ENCODE measurements at regions not wholly inside any gene's neighbourhood (a gene's known extent, or its start where the extent isn't known, plus 50 kb on each side); places are given as distances from the start of the nearest gene placed in this dataset.
"Not testable (repeated sequence)": the region's sequence is repeated elsewhere in the genome, so short reads cannot be mapped to it uniquely, and the experiment has no call there.

DNA sequence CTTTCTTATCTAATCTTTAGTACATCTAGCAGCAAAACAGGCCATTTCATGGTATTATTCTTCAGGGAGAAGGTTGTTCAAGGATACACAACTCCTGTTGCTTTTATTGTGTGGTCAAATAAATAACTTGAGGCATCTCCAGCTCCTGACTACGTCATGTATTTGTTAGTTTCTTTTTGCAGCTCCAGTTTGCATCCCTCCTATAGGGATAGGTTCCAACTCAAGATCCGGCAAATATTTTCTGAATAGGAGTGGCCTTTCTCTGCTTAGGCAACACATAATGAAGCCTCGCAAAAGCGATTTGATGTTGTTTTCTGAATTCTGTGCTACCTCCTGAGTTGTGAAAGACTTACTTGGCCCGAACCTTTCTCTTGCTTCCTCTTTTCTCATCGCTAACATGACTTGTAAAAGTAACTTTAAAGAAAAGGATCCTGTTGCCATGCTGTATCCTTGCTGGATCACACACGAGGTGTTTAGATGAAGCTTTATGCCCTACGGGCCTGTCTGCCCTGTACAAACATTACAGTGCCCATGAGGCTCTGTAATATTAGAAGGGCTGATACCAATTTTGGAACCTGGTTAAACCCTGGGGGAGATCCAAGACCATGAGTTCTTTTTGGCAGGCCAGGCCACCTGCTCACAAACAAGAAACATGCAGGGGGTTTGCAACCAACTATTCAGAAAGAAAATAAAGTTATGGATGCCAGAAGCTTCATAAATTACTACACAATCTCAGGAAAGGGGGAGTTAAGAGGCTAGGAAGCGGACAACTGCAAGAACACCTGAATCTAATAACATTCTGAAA lies 149.8 kb upstream of the FGF10 start:
- DNase-seq: no peak

DNA sequence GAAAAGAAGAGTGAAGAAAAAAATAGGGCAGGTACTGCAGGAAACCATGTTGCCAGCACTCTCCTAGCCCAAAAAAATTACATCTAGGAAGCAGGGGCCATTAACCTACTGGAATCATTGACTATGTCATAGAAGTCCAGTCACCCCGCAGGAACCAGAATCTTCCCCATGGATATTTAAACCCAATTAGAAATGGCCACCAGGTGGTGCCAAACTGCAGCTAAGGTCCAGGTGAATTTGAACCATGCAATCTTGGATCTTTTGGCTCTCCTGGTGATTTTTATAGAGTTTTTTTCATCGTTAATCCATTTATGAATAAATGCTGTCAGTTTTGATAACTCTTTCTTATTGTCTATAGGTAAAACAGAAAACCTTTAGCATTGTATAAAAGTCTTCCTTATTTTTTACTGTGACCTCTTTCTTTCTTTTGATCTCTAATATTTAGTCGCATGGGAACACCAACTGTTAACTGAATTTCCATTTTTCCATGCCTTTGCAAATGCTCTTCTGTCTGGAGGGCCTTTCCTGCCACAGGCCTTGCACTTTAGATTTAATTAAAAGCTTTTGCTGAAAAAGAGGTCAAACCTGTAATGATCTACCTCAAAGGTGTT lies 147.5 kb upstream of the FGF10 start:
- DNase-seq: peak; percentile 3

DNA sequence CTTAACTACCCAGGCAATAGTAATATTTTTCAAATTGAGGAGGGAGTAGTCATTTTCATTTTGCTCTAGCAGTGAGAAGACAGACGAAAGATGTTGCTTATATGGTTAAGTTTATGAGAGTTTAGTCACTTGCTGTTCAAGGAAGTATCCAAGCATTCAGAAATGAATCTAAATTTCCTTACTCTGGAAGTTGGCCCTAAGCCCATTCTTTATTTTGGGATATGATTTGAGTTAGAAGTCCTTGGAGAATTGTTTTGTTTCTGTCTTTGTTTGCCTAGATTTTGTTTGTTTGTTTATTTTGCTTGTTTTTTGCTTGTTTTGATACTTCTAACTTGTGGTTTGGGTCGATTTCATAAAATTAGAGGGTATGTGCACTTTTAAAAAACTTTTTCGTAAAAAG lies 146.4 kb upstream of the FGF10 start:
- no peak for DNase-seq

DNA sequence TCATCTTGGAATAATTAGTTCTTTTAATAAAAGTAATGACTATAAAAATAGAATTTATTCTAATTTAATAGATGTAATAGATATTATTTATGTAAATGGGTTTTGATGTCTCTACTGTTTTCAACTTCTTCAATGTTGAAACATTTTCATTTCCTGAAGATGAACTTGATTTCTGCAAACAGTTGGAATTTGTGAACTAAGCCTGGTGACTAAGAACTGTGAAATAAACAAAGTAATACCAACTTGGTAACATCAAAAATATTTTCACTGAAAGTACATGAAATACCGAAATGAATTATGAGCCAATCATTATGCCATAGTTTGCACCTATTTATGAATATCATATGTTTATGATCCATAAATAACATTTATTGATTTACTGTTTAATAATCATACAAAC lies 143.8 kb upstream of the FGF10 start:
- DNase-seq: no peak

DNA sequence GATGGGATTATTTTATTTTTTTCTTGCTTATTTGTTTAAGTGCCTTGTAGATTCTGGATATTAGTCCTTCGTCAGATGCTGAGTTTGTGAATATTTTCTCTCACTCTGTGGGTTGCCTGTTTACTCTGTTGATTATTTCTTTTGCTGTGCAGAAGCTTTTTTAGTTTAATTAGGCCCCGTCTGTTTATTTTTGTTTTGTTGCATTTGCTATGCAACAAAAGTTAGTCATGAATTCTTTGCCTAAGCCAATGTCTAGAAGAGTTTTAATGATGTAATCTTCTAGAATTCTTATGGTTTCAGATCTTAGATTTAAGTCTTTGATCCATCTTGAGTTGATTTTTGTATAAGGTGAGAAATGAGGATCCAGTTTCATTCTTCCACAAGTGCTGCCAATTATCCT lies 142.5 kb upstream of the FGF10 start:
- not testable (repeated sequence) for DNase-seq

DNA sequence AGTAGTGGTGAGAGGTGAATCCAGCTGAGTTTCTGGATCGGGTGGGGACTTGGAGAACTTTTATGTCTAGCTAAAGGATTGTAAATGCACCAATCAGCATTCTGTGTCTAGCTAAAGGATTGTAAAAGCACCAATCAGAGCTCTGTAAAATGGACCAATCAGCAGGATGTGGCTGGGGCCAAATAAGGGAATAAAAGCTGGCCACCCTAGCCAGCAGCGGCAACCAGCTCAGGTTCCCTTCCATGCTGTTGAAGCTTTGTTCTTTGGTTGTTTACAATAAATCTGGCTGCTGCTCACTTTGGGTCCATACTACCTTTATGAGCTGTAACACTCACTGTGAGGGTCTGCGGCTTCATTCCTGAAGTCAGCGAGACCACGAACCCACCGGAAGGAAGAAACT lies 141.6 kb upstream of the FGF10 start:
- DNase-seq: not testable (repeated sequence)

DNA sequence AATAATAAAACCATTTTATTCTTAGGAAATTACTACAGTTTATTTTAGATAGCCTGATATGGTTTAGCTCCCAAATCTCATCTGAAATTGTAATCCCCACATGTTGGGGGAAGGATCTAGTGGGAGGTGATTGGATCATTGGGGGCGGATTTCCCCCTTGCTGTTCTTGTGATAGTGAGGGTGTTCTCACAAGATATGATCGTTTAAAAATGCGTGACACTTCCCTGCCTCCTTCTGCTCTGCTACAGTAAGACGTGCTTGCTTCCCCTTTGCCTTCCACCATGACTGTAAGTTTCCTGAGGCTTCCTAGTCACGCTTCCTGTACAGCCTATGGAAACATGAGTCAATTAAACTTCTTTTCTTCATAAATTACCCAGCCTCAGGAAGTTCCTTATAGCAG lies 122.4 kb upstream of the FGF10 start:
- no peak for DNase-seq

DNA sequence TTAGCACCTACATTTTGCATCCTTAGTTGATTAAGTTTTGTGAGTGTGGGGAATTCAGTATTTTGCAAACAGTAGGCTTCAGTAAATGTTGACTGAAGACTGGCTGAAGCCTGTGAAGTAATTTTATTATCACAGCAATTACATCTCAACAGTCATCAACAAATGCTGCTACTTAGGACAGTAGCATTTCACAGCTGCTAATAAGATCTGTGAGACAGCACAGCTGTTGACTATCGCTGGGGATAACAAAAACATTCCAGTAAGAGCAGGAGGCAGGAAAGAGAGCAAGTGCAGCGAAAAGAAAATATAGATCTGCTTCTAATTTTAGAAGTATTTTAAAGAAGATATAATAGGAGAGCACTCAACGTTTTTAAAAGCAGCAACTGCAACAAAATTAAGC lies 117.3 kb upstream of the FGF10 start:
- DNase-seq: no peak

DNA sequence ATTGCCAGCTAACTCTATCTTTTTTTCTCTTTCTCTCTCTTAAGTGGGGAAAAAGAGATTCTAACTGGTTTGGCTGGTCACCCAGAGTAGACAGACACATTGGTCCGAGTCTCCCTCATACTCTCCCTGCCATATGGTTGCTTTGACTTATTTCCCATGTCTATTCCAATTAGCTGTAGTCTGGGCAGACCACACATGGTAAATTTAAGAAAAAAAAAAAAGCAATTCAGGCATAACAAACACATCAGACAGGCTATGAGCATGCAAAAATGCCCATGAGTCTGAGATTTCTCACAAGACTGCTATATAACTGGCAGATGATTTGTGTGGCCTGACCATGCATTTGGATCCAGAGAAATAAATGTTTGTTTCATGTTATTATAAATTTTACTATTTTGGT lies 110.2 kb upstream of the FGF10 start:
- no peak for DNase-seq

DNA sequence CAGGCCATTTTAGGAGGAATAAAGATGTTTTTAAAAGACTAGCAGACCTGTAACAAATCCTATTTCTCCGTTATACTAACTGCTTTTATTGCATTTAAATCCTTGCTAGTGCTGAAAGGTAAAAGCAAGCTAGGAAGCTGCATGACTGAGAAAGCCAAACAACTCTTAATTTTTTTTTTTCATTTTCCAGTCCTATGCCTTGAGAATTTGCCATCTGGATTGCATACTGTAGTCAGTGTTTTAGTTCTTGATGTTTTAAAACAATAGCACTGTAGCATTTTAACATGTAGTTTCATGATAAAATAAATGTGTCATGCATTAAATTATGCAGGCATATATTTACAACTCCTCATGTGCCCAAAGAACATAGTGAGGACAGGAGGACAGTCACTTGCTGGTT lies 108.4 kb upstream of the FGF10 start:
- DNase-seq: no peak

DNA sequence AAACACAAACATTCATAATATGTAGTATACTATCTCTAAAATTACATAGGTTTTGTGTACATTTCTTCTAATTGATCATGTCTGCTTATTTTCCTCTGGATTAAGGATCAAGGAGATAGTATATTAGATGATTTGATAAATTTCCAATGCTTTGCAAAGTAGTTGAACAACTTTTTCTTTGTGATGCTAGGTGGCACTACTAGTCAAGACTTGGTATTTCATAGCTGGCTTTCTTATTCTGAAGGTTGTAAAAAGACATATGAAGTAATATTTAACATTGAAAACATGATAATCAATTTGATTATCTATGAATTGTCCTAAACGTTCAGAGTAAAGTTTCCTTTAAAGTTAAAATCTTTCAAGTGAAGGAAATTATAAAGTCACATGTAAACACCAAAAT lies 106.1 kb upstream of the FGF10 start:
- no peak for DNase-seq

DNA sequence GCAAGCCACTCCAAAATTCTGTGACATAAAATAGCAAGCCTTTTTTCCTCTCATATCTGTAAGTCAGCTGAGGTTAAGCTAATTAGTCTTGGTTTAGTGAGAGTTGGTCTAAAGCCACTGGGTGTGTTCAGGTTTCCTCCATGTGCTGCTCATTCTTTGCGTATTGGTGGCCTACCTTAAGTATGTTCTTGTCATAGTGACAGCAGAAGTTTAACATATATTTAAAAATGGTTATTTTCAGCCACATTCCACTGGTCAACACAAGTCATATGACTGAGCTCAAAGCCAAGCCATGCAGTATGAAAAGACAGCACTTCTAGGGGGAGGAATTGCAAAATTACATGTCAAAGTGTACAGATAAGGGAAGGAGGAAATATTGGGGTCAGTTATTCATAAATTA lies 100.5 kb upstream of the FGF10 start:
- no peak for DNase-seq

DNA sequence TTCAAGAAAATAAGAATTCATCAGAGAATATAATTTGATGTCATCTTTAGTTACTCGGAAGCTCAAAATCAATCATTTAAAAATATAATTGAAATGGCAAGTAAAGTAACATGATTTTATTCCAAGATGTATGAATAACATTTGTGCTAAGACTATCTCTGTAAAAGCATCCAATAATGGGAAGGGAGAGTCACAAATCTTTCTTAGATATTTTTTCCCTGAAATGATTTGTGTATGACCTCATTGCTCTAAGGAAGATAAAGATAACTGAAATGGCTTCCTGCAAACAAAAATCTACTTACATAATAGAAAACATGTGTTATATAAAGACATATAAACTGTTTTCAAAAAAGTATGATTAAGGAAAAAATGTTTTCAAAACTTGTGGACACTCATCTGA lies 97.4 kb upstream of the FGF10 start:
- DNase-seq: no peak

DNA sequence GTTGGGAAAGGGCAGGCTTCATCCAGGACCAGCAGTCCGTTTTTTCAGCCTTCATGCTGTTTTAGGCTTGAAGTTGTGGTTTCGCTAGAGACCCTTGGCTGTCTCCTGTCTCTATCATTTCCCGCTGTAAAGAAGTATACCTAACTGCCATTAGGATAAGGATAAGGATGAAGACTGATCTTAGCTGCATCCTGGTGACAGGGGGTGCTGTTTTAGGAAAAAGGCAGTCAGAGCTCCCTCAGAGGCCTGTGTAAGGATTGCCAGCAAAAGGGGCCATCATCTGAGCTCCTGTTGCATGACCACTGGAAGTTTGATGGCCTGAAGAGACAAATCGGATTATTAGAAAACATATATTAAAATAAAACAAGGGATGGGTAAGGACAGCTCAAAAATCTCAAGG lies 64.8 kb upstream of the FGF10 start:
- no peak for DNase-seq

DNA sequence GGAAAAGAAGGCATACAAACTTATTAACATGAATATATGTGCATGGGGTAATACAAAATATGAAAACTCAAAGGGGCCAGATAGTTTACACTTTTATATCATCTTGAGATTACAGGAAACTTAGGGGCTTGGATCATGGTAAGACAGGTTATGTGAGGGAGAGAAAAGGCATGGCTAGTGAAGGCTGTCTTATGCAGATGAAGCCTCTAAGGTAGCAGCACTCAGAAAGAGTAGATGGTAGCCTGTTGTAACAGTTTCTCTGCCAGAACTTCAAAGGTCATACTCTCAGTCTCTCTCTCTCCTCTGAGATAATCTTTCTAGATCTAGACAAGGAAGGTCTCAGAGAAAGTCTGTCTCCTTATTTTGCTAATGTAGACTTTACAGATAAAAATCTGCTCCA lies 57.2 kb upstream of the FGF10 start:
- no peak for DNase-seq

DNA sequence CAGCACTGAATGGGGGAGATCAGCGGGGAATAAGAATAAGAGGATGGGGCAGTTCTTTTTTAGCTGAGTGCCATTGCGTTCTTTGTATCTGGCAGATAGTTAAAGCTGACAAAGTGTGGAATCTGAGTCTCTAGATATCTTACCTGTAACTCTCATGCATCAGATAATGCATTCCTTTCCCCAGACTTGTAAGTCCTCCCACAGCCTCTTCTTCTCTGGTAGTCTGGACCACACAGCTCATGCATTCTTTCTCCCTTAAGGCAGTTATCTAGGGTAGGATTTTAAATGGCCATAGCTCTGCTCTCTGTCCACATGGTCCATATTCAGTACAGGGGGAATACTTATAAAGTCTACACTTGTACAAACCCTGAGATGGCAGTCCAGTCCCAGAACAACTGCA lies 54.0 kb upstream of the FGF10 start:
- no peak for DNase-seq

DNA sequence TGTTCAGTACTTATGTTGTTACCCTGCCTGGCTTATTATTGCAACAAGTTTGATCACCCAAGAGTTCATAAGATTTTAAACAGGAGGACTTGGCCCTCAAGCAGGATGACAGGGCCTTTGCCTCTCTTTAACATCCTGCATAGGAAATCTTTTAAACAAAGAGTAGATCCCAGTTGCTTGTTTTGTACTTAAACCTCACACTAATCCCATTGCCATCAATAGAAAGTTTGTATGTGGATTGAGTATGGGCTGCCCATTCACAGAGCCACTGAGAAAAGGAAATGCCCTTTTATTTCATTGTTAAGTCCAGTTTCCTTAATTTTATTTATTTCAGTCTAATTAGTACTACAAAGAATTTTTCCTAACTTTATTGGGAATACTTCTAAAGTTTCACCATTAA lies 52.2 kb upstream of the FGF10 start:
- no peak for DNase-seq

DNA sequence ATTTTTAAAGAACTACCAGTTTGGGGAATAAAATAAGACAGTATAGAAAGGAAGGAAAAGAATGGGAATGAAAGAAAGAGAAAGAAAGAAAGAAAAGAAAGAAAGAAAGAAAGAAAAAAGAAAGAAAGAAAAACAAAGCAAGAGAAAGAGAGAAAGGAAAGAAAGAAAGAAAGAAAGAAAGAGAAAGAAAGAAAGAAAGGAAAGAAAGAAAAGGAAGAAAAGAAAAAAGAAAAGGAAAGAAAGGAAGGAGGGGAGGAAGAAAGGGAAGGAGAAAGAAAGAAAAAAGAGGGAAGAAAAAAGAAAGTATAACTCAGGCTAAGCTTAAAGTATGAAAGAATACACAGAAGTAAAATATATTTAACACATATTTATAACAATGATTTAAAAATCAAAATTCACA lies 51.0 kb upstream of the FGF10 start:
- no peak for DNase-seq
